ENCODE measurements at regions not wholly inside any gene's neighbourhood (a gene's known extent, or its start where the extent isn't known, plus 50 kb on each side); places are given as distances from the start of the nearest gene placed in this dataset.
"Not testable (repeated sequence)": the region's sequence is repeated elsewhere in the genome, so short reads cannot be mapped to it uniquely, and the experiment has no call there.

DNA sequence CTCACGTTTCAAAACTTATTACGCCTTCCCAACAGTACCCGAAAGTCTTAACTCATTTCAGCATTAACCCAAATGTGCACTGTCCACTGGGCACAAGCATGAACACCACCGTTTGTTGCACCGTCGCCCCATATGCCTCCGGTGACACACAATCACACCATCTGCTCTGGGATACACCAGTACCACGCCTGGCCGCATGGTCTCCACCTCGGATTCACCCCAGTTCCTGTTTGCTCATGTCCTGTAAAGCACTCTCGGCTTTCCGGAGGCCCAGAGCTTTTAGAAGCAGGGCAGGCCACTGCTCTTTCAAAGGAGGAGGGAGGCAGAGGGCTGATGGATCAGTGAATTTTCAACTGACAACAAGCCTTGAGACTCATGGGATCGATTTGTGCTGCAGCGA is 1570.0 kb upstream of the DEFB115 start:
- DNase-seq (ENCODE audit: low spot score), result no peak

- no peak for DNase-seq (ENCODE audit: low spot score)
These were observed 1567.8 kb upstream of the DEFB115 start for GRCh38 chr20:29689411-29690225.

DNA sequence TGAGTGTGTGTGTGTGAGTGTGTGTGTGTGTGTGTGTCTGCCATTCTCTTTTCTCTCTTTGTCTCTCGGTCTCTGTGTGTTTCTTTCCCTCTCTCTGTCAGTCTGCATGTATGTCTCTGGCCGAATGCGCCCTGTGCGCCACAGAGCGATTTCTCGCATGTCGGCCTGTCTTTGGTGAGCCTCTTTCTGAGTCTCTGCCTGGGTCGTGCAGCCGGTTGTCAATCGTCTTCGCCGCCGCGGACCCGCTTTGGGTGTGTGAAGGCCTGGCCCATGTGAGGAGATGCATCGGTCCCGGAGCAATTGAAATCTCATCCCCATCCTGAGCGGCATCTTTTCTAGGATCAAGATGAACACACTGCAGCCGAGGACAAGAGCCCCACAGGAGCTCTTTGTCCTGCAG is 1567.2 kb upstream of the DEFB115 start:
- DNase-seq (ENCODE audit: low spot score), result no peak

DNA sequence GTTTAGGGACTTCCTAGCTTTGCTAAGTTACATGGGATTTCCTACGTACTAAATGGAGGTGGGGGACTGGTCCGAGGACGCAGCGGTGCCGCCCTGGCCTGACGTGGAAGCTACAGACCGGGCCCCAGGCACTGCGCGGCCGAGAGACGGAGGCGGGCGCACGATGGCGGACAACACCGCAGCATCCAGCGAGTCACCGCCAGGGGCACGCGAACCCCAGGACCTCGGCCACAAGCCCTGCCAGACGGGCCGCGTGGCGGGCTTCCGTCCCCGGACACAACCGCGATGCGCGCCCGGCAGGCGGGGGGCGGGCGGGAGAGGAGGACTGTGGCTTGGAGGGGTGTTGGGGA is 1516.9 kb upstream of the DEFB115 start:
- no peak for DNase-seq (ENCODE audit: low spot score)

GRCh38 chr20:29740951-29741593 is 1516.4 kb upstream of the DEFB115 start:
- DNase-seq (ENCODE audit: low spot score), result no peak

DNA sequence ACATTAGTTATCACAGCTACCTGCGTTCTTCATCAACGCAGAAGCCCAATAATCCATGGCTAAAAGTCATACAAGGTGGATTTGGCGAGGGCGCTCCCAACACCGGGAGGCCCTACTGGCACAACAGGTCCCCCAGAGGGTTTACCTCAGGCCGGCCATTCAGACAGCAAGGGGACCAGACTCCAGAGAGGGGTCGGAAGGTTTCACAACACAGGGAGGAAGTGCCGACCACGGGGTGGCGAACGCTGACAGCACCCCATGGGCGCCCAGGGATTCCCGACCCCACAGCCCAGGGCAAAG is 1515.9 kb upstream of the DEFB115 start:
- DNase-seq (ENCODE audit: low spot score), result no peak

DNA sequence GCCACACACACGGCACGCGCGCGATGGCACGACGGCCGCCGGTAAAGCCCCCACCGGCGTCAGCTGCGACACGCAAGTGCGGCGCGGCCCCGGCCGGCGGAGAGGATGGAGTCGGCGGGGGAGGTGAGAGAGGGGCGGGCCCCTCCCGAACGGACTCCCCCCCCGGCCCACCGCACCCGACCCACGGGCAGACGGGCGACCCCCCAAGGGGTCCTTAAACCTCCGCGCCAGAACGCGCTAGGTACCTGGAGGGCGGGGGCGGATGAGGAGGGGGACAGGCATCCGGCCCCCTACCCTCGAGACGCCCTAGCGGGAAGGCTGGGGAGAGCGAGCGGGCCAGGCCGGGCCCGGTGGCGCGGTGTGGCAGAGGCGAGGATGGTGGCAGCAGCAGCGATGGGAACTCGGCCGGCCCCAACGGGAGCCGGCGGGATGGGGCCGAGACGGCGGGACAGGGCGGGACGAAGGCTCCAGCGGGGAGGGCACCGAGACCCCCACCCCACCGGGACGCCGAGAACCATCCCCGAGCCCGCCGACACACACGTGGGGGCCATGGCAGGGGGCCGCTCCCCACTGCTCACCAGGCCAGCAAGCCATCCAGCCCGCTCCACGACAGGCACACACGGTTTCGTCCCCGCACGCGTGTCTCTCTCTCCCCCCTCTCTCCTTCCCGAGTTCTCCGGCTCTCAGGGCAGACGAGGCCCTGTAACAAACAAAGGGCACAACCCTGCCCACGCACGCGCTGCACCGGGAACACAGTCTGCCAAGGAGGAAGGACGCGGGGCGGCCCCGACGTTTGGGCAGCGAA is 1515.4 kb upstream of the DEFB115 start:
- no peak for DNase-seq (ENCODE audit: low spot score)

- no peak for DNase-seq (ENCODE audit: low spot score)
These were observed 1514.8 kb upstream of the DEFB115 start for GRCh38 chr20:29742699-29743100.

DNA sequence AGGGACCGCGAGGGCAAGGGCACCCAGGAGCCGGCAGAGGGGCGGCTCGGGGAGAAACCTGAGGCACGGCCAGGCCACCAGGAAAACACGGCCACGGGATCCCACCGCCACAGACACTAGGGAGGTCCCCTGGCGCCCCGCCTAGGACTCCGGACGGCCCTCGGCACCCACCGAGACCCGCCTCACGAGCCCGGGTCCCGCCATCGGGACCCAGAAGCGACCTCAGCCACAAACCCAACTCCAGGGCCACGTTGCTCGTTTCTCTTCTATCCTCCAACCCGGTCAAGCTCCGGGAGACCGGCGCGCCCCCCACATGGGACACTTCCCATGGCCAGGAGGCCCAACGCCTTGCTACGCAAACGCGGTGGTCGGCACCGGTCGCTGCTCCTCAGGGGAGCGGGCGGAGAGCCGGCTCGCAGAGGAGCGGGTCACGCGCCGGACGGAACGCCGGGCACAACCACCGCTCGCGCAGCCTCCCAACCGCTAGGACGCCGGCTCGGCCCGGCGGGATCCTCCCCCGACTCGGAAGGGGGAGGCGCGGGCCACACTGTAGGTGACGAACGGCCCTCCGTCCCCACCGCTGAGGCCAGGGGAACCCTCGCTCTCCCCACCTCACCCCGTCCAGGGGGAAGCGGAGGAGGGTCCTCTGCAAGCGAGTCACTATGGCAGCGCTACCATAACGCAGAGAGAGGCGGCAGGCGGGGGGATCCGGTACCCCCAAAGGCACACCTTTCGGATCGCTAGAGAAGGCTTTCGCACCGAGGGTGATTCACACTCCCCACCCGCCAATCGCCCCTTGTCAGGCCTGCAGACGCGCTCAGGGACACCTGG is 1514.1 kb upstream of the DEFB115 start:
- no peak for DNase-seq (ENCODE audit: low spot score)

DNA sequence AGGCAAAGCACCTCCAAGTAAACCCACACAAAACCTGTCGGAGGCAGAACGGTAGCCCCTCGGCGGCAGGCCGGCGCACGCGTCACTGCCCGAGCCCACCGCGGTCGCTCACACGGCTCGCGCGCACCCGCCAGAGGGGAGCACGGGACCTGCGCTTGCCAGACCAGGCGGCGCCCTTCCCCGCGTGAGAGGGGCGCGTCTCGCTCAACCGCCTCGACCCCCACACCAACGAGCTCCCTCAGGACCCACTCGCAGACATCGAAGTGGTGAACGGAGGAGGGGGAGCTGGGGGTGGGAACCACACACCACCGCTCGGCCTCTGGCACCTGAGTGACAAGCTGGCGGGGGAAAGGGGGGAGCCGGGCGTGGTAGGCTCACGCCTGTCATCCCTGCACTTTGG is 1513.4 kb upstream of the DEFB115 start:
- DNase-seq (ENCODE audit: low spot score), result no peak

DNA sequence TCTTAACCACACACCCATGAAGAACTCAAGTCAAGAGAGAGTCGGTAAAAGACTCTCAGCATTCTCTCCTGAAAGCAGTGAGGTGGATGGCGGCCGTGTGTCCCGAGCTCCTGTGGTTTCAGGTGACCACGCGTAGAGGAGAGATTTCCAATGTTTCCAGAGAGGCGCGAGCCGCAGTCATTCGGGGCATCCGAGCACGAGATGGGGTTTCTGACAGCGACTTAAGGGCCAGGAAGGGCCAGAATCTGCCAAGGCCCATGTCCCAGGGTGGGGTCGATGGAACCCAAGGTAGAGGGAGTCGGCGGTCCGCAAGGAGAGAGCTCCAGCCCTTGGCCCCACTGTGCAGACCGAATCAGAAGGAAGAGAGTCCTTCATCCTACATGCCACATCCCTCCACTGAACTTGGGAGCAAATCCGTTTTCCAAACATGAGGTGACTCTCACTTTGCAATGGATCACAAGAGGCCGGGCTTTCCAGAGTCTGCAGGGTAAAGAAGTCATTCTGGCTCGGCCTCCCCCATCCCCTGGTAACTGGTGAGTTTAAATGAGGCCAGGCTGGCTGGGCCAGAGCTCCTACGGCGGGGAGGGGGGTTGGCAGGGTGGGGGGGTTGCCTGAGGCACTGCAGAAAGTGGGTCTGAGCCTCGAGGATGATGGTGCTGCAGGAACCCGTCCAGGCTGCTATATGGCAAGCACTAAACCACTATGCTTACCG is 1511.8 kb upstream of the DEFB115 start:
- DNase-seq (ENCODE audit: low spot score), result not testable (repeated sequence)

GRCh38 chr20:29750268-29750899 is 1507.1 kb upstream of the DEFB115 start:
- DNase-seq (ENCODE audit: low spot score), result no peak

- not testable (repeated sequence) for DNase-seq (ENCODE audit: low spot score)
These were observed 1504.6 kb upstream of the DEFB115 start for GRCh38 chr20:29752644-29753425.

GRCh38 chr20:29753426-29753746 is 1504.1 kb upstream of the DEFB115 start:
- not testable (repeated sequence) for DNase-seq (ENCODE audit: low spot score)

DNA sequence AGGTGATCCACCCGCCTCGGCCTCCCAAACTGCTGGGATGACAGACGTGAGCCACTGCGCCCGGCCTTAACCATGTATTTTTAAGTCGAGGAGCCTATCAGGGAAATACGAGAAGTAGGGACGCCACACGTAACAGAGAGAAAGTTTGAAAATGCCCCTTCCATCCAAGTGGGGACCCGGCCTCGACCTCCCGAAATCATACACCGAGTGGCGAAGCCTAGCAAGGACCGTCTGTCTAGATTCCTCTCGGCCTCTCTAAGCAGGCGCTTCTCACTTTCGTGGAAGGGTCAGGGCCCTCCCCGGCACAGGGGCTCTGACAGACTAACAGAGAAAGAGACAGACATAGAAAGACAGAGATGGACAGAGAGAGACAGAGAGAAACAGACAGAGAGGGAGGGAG is 1503.6 kb upstream of the DEFB115 start:
- not testable (repeated sequence) for DNase-seq (ENCODE audit: low spot score)

- DNase-seq (ENCODE audit: low spot score), result not testable (repeated sequence)
These were observed 1501.5 kb upstream of the DEFB115 start for GRCh38 chr20:29755854-29756498.

DNA sequence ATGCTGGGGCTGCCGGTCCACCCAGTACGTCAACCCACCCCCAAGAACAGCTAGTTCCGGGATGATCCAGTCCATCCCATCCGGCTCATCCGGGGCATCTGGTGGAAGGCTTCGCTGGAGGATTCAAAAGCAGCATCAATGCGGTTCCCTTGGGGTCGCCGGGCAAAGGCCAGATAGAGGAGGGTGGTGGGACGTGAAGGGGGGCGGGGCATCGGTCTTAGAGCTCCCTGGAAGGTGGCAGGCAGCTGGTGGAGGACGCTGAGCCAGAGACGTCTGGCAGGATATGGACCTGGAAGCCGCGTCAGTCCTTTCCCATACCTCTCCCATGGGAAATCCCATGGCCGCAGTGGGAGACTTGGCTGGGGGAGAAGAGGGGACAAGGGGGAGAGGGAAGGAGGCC is 1500.8 kb upstream of the DEFB115 start:
- no peak for DNase-seq (ENCODE audit: low spot score)

- not testable (repeated sequence) for DNase-seq (ENCODE audit: low spot score)
These were observed 1495.7 kb upstream of the DEFB115 start for GRCh38 chr20:29761621-29762385.

DNA sequence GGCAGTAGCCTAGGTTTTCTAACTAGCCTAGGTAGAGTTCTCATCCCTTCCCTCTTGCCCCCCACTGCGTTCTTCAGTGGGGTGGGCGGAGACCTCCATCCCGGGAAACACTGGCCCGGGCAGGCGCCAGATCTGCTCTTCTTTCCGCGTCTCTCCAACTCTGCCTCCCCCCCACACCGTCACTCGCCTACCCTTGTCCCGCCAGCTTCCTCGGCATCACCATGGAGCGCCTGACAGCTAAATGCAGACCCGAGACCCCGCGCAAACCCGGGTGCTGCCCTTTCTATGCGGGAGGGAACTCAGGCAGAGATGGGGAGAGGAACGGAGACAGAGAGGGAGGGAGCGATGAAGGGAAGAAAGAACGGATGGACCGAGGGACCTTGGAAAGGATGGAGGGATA is 1494.8 kb upstream of the DEFB115 start:
- DNase-seq (ENCODE audit: low spot score), result no peak

Data from HuH-7.5 (cell line).